ENCODE measurements at regions not wholly inside any gene's neighbourhood (a gene's known extent, or its start where the extent isn't known, plus 50 kb on each side); places are given as distances from the start of the nearest gene placed in this dataset.

- dilution Hi-C loops (cut with HindIII; ENCODE audit: low sequenced_read_pairs, unreplicated experiment): no loop called here
- H3K56ac ChIP-seq (ENCODE audit: extremely low read depth, insufficient read depth, low read length): no peak overlapping the region
- in situ Hi-C loops (cut with MboI; ENCODE audit: low sequenced_read_pairs): no loop called here
These were observed 1102.8 kb downstream of the BRD1 start for GRCh38 chr22:48724899-48725298.

More at GRCh38 chr22:48724899-48725298, 1102.8 kb downstream of the BRD1 start:
- ATAC-seq (ENCODE audit: low read depth) (no peak), DNase-seq (no peak)
- Histone ChIP-seq H3K14ac (replicated peaks; ENCODE audit: low read depth, low read length) (no peak overlapping the region), H2BK5ac (ENCODE audit: low read depth, low read length, poor library complexity, severe bottlenecking) (no peak overlapping the region), H2BK15ac (ENCODE audit: low read depth, low read length) (no peak overlapping the region), H3K79me1 (ENCODE audit: low read depth in 1 of 2, low read length in 2 of 2) (no peaks in the 10 kb centered on the region), H2BK20ac (ENCODE audit: low read depth, low read length) (no peak overlapping the region), H3K4me2 (ENCODE audit: low read depth, low read length) (no peak overlapping the region), H4K91ac (ENCODE audit: insufficient read depth, low read depth, low read length) (no peak overlapping the region), H3K4me3 (ENCODE audit: insufficient read depth, low read depth, low read length) (no peak overlapping the region), H3K9me1 (ENCODE audit: insufficient read depth, low read length) (no peaks in the 10 kb centered on the region), H2BK120ac (ENCODE audit: low read depth, low read length) (no peak overlapping the region), H2AK5ac (ENCODE audit: low read depth, low read length) (no peak overlapping the region), H4K20me1 (ENCODE audit: insufficient read depth, low read length) (no peaks in the 10 kb centered on the region), H4K8ac (ENCODE audit: low read depth in 2 of 2, low read length in 2 of 2) (no peak overlapping the region), H3K9ac (ENCODE audit: low read depth, low read length) (no peak overlapping the region), H3K36me3 (ENCODE audit: control insufficient read depth, insufficient read depth, low read length) (no peaks in the 10 kb centered on the region), H3K27me3 (ENCODE audit: control insufficient read depth, insufficient read depth, low read length) (no peaks in the 10 kb centered on the region), H3K27ac (ENCODE audit: insufficient read depth, low read length) (no peak overlapping the region), H2AFZ (replicated peaks; ENCODE audit: low read length, poor library complexity) (no peak overlapping the region), H2AK9ac (replicated peaks; ENCODE audit: low read depth, low read length, poor library complexity) (no peak overlapping the region), H3K23ac (ENCODE audit: low read depth, low read length) (no peak overlapping the region), H3K4me1 (ENCODE audit: control insufficient read depth, insufficient read depth, low read length) (no peaks in the 10 kb centered on the region), H3K4ac (ENCODE audit: low read depth, low read length) (no peak overlapping the region), H3K18ac (ENCODE audit: low read depth, low read length) (no peak overlapping the region), H4K5ac (ENCODE audit: low read depth, low read length) (no peak overlapping the region), H3K9me3 (ENCODE audit: control insufficient read depth, insufficient read depth, low read length) (peaks cover 36% of the 10 kb centered on the region)
- ChIA-PET POLR2A (ENCODE audit: unreplicated experiment) (no interaction called here), CTCF (no interaction called here)
- 58% methylated on average over 9 of the region's 12 CpGs; no CpG with 5 or more reads in 1 of the 2 experiments for WGBS, 2 experiments (ENCODE audit: extremely low coverage in 2 of 2, insufficient read length in 1 of 2)
- TF ChIP-seq MXI1 (IDR thresholded peaks at IDR 0.05; ENCODE audit: borderline replicate concordance, low read depth, low read length) (no peak), BHLHE40 (IDR thresholded peaks at IDR 0.05; ENCODE audit: low read depth, low read length) (no peak), SMC3 (IDR thresholded peaks at IDR 0.05; ENCODE audit: low read depth, low read length) (no peak), CHD1 (IDR thresholded peaks at IDR 0.05; ENCODE audit: low read depth, low read length) (no peak), FOS (IDR thresholded peaks at IDR 0.05; ENCODE audit: low read depth, low read length) (no peak), MAZ (IDR thresholded peaks at IDR 0.05; ENCODE audit: borderline replicate concordance, low read depth, low read length) (no peak), CTCF (conservative IDR thresholded peaks at IDR 0.05; ENCODE audit: low read depth, low read length) (no peak), MAFK (IDR thresholded peaks at IDR 0.05; ENCODE audit: low read depth, low read length) (no peak)
- no TSS peak for BruUV-seq (replicated peaks)
- intact Hi-C loops (cut with micrococcal nuclease): no loop called here

Measured in IMR-90 (cell line).